ENCODE measurements at regions not wholly inside any gene's neighbourhood (a gene's known extent, or its start where the extent isn't known, plus 50 kb on each side); places are given as distances from the start of the nearest gene placed in this dataset.

GRCh38 chr5:75856056-75856455 lies 138.8 kb upstream of the POC5 start:
- TF ChIP-seq EZH2phosphoT487 (IDR thresholded peaks at IDR 0.05), result no peak
- no peak for TF ChIP-seq CTCF (IDR thresholded peaks at IDR 0.05)
- no peak for TF ChIP-seq EZH2 (IDR thresholded peaks at IDR 0.05)

Measured in neural progenitor cell (in vitro differentiated cells).